ENCODE measurements at regions not wholly inside any gene's neighbourhood (a gene's known extent, or its start where the extent isn't known, plus 50 kb on each side); places are given as distances from the start of the nearest gene placed in this dataset.

DNA sequence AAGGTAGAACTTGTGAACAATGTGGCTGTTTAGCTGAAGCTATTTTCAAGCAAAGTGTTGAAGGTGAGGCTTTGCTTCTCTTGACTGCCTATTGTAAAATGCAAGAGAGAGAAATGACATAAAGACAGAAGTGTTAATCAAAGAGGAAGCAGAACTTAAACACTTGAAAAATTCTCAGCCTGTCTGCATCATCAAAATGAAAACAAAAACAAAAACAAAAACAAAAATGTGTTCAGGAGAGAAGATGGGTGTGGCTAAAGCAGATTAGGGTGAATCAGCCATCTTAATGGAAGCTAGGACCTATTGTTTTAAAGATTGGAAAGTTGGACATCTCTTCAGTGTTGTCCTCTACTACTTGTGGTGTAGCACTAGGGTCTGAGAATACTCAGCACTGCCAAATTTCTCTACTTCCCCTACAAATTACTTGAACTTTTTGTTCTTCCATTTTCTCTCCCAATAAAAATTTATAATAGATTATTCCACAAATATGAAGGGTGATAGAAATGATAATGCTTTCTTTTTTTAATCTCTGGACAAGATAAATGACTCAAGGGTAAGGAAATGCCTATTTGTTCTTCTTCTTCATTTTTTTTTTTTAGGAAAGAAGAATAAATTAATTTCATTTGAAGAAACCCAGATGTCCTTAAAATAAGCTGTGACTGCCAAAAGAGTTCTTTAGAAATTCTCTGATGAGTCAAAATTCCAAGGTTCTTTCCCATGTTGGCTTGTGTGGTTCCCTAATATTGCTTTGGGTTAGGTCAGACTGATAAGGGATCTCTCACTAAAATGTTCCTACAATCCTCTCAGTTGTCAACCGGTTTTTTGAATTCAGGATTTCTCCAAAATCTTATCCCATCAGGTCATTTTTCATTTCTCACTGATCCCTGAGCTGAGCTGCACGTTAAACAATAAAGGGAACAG is 571.2 kb upstream of the ZEB2 start:
- DNase-seq (ENCODE audit: low read depth), result peak; percentile 51

DNA sequence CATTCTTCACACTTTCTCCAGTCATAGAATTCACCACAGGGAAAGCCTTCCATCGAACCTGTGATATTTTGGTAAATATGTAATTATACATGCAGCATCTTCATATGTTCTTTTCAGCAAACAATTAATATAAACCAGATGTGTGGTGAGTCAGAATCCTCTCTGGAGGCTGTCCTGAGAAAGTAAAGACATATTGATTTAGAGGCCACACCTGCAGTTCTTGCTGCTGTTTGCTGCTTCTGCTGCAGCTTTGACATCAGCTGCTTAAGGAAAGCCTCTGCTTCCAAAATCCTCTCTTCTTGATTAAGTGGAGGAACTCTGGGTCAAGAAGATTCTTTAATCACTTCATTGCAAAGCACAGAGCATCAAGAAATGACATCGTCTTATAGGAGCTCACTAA is 568.8 kb upstream of the ZEB2 start:
- DNase-seq (ENCODE audit: low read depth), result no peak

DNA sequence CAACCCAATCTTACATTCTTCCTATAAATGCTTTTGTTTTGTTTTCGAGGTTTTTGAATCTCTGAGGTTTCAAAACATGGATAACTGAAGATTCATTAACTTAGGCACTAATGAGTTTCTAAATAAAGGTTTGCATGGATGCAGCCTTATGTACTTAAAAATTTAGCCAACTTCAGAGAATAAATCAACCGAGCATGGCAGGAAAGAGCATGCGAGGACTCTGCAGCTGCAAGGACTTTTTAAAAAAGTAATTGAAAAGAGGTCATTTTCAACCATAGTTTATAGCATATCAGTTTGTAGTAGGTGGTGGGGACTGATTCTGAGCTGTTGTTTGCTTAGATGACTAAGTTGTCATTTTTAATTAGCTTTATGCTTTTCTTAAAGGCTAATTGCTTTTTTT is 567.0 kb upstream of the ZEB2 start:
- no peak for DNase-seq (ENCODE audit: low read depth)

DNA sequence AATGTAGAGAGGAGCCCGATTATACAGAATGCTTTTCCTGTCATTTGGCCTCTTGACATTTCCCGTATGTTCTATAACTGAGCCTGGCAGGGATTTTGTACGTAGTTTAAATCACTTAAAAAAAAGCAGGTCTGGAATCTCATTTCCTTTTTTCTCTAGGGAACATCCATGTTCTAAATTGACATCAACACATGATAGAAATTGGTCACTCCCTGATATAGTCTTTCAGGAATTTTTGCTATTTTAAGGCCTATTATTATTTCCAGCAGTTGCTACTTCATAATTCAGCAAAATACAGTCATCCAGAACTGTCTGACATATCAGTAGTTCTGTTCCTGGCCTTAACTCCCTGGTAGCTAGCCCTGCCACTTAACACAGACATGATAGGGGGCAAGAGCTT is 565.7 kb upstream of the ZEB2 start:
- peak; percentile 90 for DNase-seq (ENCODE audit: low read depth)

GRCh38 chr2:145080426-145080825 is 560.5 kb upstream of the ZEB2 start:
- no peak for DNase-seq (ENCODE audit: low read depth)

DNA sequence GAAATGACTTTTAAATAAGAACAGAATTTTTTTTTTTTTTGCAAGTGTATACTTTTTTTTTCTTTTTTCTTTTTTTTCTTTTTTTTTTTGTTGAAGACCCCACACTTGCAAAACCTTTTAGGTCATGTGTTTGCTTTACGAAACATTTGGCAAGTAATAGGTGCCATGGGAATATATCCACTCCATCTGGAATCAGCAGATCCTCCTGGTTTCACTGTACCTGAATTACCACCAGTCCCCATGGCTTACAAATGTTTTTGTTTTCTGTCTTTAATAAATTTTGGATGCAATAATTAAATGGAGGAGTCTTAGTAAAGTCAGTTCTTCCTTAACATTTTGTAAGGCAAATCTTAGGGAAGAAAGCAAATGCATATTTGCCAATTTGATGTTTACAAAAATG is 559.7 kb upstream of the ZEB2 start:
- no peak for DNase-seq (ENCODE audit: low read depth)

GRCh38 chr2:145078923-145079322 is 559.0 kb upstream of the ZEB2 start:
- no peak for DNase-seq (ENCODE audit: low read depth)

GRCh38 chr2:145076085-145076484 is 556.2 kb upstream of the ZEB2 start:
- no peak for DNase-seq (ENCODE audit: low read depth)

DNA sequence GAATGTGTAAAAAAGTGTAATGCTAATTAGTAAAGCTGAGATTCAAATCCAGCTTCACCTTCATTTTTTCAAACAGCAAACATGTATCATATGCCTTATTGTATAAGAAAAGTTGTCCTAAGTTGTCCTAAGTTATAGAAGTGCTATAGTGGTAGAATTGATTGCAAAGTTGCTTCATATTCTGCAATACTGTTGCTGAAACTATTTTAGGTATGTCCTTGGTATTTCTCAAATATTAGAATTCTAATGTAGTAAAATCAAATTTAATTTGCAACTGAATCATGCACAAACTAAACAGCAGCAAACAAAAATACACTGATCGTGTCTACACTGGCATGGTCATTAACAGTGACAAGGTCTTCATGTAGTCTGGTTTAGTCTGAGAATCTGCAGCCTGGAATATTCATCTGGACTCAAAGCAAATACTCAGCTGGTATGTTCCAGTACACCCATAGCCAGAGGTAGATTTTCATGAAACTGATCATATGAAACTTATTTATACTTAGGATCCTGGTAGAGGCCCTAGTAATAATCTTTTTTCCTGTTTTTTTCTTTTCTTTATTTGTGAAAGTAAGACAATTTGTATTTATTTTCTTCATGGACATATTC is 555.6 kb upstream of the ZEB2 start:
- DNase-seq (ENCODE audit: low read depth), result no peak

DNA sequence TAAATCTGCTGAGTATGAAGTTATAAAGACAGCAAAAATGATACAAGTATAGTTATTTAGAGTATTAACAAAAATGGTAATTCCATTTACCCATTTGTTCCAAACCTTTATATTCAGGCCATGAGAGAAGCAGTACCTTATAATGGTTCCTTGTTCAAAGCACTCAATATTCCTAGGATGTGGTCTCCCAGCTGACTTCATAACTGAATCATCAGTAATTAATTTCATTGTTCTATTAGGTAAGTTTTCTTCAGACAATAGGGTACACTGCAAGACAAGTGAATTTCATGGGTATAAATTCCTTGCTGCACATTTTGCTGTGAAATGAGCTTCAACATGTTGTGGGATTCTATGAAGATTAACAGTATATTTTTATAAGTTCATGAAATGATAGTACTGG is 550.8 kb upstream of the ZEB2 start:
- DNase-seq (ENCODE audit: low read depth), result no peak

DNA sequence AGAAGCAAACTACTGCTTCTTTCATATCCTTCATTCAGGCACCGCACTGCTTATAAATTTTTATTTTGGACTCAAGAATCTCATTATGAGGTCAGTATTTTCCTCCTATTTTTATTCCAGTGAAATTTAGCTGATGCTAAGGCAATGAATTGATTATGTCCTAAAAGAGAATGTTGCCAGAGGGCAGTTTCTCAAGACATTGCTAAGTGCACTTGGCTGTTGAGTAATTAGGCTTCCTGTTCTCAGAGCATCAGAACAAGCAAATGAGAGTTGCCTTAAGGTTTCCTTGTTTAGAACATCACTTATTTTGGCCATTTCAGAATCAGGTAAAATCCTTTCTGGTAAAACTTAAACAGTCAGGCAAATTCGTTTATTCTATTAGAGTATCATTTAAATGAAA is 548.6 kb upstream of the ZEB2 start:
- DNase-seq (ENCODE audit: low read depth), result no peak

DNA sequence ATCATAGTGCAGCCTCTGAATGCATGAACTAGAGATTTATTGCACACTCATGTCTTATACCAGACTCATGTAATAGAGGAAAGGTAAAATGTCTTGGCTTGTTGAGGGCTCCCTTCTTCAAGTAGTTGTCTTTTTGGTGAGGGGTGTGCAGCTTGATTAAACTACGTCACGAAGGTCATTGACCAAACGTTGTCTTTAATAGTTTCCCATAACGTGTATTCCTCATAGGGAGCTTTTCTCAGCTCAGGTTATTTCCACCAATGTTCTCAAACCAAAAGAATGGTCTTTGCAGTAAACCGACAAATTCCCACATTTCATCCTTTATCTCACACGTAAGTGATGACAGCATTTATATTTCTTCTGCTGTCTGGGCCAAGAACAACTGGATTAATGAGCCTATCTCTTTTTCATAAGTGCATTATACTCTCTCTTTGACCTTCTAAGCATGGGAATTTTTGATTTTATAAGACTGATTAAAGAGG is 547.7 kb upstream of the ZEB2 start:
- DNase-seq (ENCODE audit: low read depth), result no peak

GRCh38 chr2:145066856-145067548 is 547.1 kb upstream of the ZEB2 start:
- DNase-seq (ENCODE audit: low read depth), result peak; percentile 50

- DNase-seq (ENCODE audit: low read depth), result peak; percentile 44
These were observed 546.3 kb upstream of the ZEB2 start for GRCh38 chr2:145066151-145066661.

- no peak for DNase-seq (ENCODE audit: low read depth)
These were observed 545.4 kb upstream of the ZEB2 start for GRCh38 chr2:145065342-145065741.

DNA sequence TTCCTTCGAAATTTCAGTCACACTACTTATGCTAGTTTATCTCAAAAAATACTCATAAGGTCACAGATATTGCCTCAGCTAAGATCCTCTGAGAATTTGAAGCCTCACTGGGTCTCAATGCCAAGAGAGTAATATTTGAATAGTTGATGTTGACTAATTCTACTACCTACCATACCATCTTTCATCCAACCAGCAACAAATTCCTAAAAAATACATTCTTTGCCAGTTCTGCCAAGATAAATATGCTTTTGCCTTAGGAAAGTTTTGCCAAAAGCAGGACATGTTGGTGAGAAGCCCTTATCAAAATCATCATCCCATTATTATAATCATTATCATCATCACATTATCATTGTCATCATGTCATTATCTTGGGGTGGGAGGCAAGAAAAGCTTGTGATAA is 544.6 kb upstream of the ZEB2 start:
- DNase-seq (ENCODE audit: low read depth), result no peak

- DNase-seq (ENCODE audit: low read depth), result no peak
These were observed 541.0 kb upstream of the ZEB2 start for GRCh38 chr2:145060876-145061275.

- DNase-seq (ENCODE audit: low read depth), result no peak
These were observed 540.0 kb upstream of the ZEB2 start for GRCh38 chr2:145059914-145060313.

DNA sequence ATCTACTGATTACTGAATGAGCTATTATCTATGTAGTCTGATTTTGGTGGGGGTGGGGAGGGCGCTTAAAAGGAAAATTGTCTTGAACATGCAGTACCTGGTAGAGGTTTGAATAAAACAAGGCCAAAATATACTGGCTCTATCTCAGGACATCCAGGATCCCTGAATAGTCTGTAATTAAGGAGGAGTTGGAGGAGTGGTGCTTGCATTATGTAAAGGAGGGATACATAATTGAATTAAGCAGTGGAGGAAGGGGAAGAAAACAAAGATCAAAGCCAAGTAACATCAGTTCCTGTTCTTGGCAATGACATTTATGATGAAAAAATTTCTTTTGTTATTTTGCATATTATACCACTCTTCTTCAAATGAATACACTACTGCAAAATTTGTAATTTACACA is 539.4 kb upstream of the ZEB2 start:
- DNase-seq (ENCODE audit: low read depth), result no peak

DNA sequence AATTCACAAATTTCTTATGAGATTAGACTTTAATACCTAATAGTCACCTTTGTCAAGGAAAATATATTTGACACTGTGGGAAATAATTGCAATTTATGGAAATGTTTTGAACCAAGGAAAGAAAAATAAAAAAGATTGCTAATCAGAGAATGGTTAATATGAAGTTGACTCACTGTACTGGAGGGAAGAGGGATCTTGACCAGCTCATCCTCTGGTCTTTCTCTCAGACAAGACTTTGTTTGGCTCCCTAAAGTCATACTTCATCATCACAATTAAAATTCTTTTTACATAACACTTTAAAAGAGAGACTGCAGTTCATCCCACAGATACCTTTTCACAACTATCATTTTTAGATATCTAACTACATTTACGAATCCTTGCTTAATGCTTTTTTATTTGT is 538.5 kb upstream of the ZEB2 start:
- DNase-seq (ENCODE audit: low read depth), result no peak

- DNase-seq (ENCODE audit: low read depth), result no peak
These were observed 535.7 kb upstream of the ZEB2 start for GRCh38 chr2:145055651-145056050.

GRCh38 chr2:145050134-145050533 is 530.2 kb upstream of the ZEB2 start:
- DNase-seq (ENCODE audit: low read depth), result no peak

All from LHCN-M2 (cell line).